ENCODE measurements at regions not wholly inside any gene's neighbourhood (a gene's known extent, or its start where the extent isn't known, plus 50 kb on each side); places are given as distances from the start of the nearest gene placed in this dataset.
"Not testable (repeated sequence)": the region's sequence is repeated elsewhere in the genome, so short reads cannot be mapped to it uniquely, and the experiment has no call there.

- no peak for DNase-seq (ENCODE audit: extremely low spot score)
- no peaks in the 10 kb centered on the region for H3K36me3 ChIP-seq (ENCODE audit: insufficient read depth)
- 12% methylated on average over 1 of the region's 1 CpG for WGBS
- no peak overlapping the region for H3K27ac ChIP-seq (ENCODE audit: low read depth)
- no peak overlapping the region for H3K4me3 ChIP-seq (ENCODE audit: low read depth, low read length)
- no peaks in the 10 kb centered on the region for H3K4me1 ChIP-seq (ENCODE audit: insufficient read depth)
Measured at GRCh38 chr11:8763070-8763685, 80.6 kb downstream of the RPL27A start.

- Histone ChIP-seq H3K4me3 (ENCODE audit: low read depth, low read length) (no peak overlapping the region), H3K27ac (ENCODE audit: low read depth) (no peak overlapping the region), H3K4me1 (ENCODE audit: insufficient read depth) (no peaks in the 10 kb centered on the region), H3K36me3 (ENCODE audit: insufficient read depth) (no peaks in the 10 kb centered on the region)
- WGBS: 50% methylated on average over 1 of the region's 1 CpG
- no peak for DNase-seq (ENCODE audit: extremely low spot score)
Measured at GRCh38 chr11:8765294-8765693, 82.7 kb downstream of the RPL27A start.

GRCh38 chr11:8766043-8766987, 83.7 kb downstream of the RPL27A start:
- DNase-seq (ENCODE audit: extremely low spot score): no peak
- Histone ChIP-seq H3K4me1 (ENCODE audit: insufficient read depth) (no peaks in the 10 kb centered on the region), H3K4me3 (ENCODE audit: low read depth, low read length) (no peak overlapping the region), H3K36me3 (ENCODE audit: insufficient read depth) (no peaks in the 10 kb centered on the region), H3K27ac (ENCODE audit: low read depth) (no peak overlapping the region)
- 74% methylated on average over 8 of the region's 8 CpGs for WGBS

- no peak overlapping the region for H3K27ac ChIP-seq (ENCODE audit: low read depth)
- no peaks in the 10 kb centered on the region for H3K36me3 ChIP-seq (ENCODE audit: insufficient read depth)
- no peaks in the 10 kb centered on the region for H3K4me1 ChIP-seq (ENCODE audit: insufficient read depth)
- no peak for DNase-seq (ENCODE audit: extremely low spot score)
- WGBS: 76% methylated on average over 7 of the region's 7 CpGs
- H3K4me3 ChIP-seq (ENCODE audit: low read depth, low read length): no peak overlapping the region
Measured at GRCh38 chr11:8766988-8767374, 84.4 kb downstream of the RPL27A start.

GRCh38 chr11:8767466-8768142, 85.0 kb downstream of the RPL27A start:
- Histone ChIP-seq H3K4me1 (ENCODE audit: insufficient read depth) (no peaks in the 10 kb centered on the region), H3K4me3 (ENCODE audit: low read depth, low read length) (no peak overlapping the region), H3K36me3 (ENCODE audit: insufficient read depth) (no peaks in the 10 kb centered on the region), H3K27ac (ENCODE audit: low read depth) (peak overlapping the region; percentile 52)
- WGBS: 66% methylated on average over 9 of the region's 9 CpGs
- no peak for DNase-seq (ENCODE audit: extremely low spot score)

- 73% methylated on average over 3 of the region's 3 CpGs for WGBS
- DNase-seq (ENCODE audit: extremely low spot score): no peak
- Histone ChIP-seq H3K4me1 (ENCODE audit: insufficient read depth) (peaks cover under 1% of the 10 kb centered on the region), H3K4me3 (ENCODE audit: low read depth, low read length) (no peak overlapping the region), H3K27ac (ENCODE audit: low read depth) (peak overlapping the region; percentile 27), H3K36me3 (ENCODE audit: insufficient read depth) (no peaks in the 10 kb centered on the region)
Measured at GRCh38 chr11:8768625-8769333, 86.2 kb downstream of the RPL27A start.

GRCh38 chr11:8772571-8773519, 90.3 kb downstream of the RPL27A start:
- 43% methylated on average over 9 of the region's 9 CpGs for WGBS
- no peaks in the 10 kb centered on the region for H3K36me3 ChIP-seq (ENCODE audit: insufficient read depth)
- H3K4me3 ChIP-seq (ENCODE audit: low read depth, low read length): no peak overlapping the region
- no peak for DNase-seq (ENCODE audit: extremely low spot score)
- peak overlapping the region; percentile 14 for H3K27ac ChIP-seq (ENCODE audit: low read depth)
- peaks cover 1% of the 10 kb centered on the region for H3K4me1 ChIP-seq (ENCODE audit: insufficient read depth)

GRCh38 chr11:8773916-8774539, 91.4 kb downstream of the RPL27A start:
- Histone ChIP-seq H3K4me1 (ENCODE audit: insufficient read depth) (peaks cover 1% of the 10 kb centered on the region), H3K36me3 (ENCODE audit: insufficient read depth) (no peaks in the 10 kb centered on the region), H3K4me3 (ENCODE audit: low read depth, low read length) (no peak overlapping the region), H3K27ac (ENCODE audit: low read depth) (peak overlapping the region; percentile 78)
- WGBS: 63% methylated on average over 5 of the region's 5 CpGs
- no peak for DNase-seq (ENCODE audit: extremely low spot score)

- H3K4me1 ChIP-seq (ENCODE audit: insufficient read depth): not testable (repeated sequence)
Measured at GRCh38 chr11:8774916-8775315, 92.3 kb downstream of the RPL27A start.

GRCh38 chr11:8775332-8775731, 92.7 kb downstream of the RPL27A start:
- Histone ChIP-seq H3K27ac (ENCODE audit: low read depth) (no peak overlapping the region), H3K4me1 (ENCODE audit: insufficient read depth) (peaks cover 1% of the 10 kb centered on the region), H3K36me3 (ENCODE audit: insufficient read depth) (no peaks in the 10 kb centered on the region), H3K4me3 (ENCODE audit: low read depth, low read length) (no peak overlapping the region)
- 30% methylated on average over 4 of the region's 4 CpGs for WGBS
- no peak for DNase-seq (ENCODE audit: extremely low spot score)

More at GRCh38 chr11:8774916-8775315, 92.3 kb downstream of the RPL27A start:
- not testable (repeated sequence) for H3K36me3 ChIP-seq (ENCODE audit: insufficient read depth); H3K4me3 ChIP-seq (ENCODE audit: low read depth, low read length); DNase-seq (ENCODE audit: extremely low spot score)
- H3K27ac ChIP-seq (ENCODE audit: low read depth): peak overlapping the region; percentile 78
- 82% methylated on average over 8 of the region's 8 CpGs for WGBS

- Histone ChIP-seq H3K27ac (ENCODE audit: low read depth) (no peak overlapping the region), H3K4me1 (ENCODE audit: insufficient read depth) (peaks cover 1% of the 10 kb centered on the region), H3K4me3 (ENCODE audit: low read depth, low read length) (no peak overlapping the region), H3K36me3 (ENCODE audit: insufficient read depth) (no peaks in the 10 kb centered on the region)
- DNase-seq (ENCODE audit: extremely low spot score): no peak
- 100% methylated on average over 1 of the region's 1 CpG for WGBS
Measured at GRCh38 chr11:8775734-8776133, 93.1 kb downstream of the RPL27A start.

- Histone ChIP-seq H3K4me1 (ENCODE audit: insufficient read depth) (peaks cover 1% of the 10 kb centered on the region), H3K27ac (ENCODE audit: low read depth) (no peak overlapping the region), H3K4me3 (ENCODE audit: low read depth, low read length) (no peak overlapping the region), H3K36me3 (ENCODE audit: insufficient read depth) (no peaks in the 10 kb centered on the region)
- DNase-seq (ENCODE audit: extremely low spot score): no peak
- WGBS: 93% methylated on average over 3 of the region's 3 CpGs
Measured at GRCh38 chr11:8776209-8776608, 93.6 kb downstream of the RPL27A start.

Measured in urinary bladder (tissue), 3 donors.